H1 (cell line): ENCODE measurements at regions not wholly inside any gene's neighbourhood (a gene's known extent, or its start where the extent isn't known, plus 50 kb on each side); places are given as distances from the start of the nearest gene placed in this dataset.

Experiments
- CTCF ChIA-PET: fragments of 300-600 bp; sonication (Branson Sonifier 250); formaldehyde crosslinking; loops from one replicate; lab custom pipeline; 2021; ENCODE audit not compliant: partially characterized antibody; lab: Charles Lee
- POLR2A ChIA-PET: fragments of 300-600 bp; sonication (Branson Sonifier 250); formaldehyde crosslinking; loops from one replicate; lab custom pipeline; 2021; ENCODE audit warnings: inconsistent platforms; ENCODE audit not compliant: partially characterized antibody; lab: Charles Lee
- DNase-seq, 2 experiments: peaks; one replicate each; pipeline versions ENCODE4 v3.0.0 to v3.0.0-alpha.2; 2010 to 2022; ENCODE audit warnings: low spot score in 2 of 2, low read depth in 1 of 2, mixed read lengths in 1 of 2
- FAIRE-seq: peaks from 2 replicates; lab custom pipeline; 2011; peaks lifted over from hg19 to GRCh38; lab: Jason Lieb, UNC
- H2AFZ ChIP-seq: 2 replicates; pipeline ENCODE4 v1.8.1; 2012; ENCODE audit warnings: low read length, inconsistent platforms
- H2AK5ac ChIP-seq: 2 replicates; pipeline ENCODE4 v1.6.1; 2013; ENCODE audit warnings: low read depth, low read length
- H2BK120ac ChIP-seq: replicated peaks from 2 replicates; pipeline ENCODE3; 2013; ENCODE audit warnings: low read depth, low read length, inconsistent platforms
- H2BK12ac ChIP-seq: 2 replicates; pipeline ENCODE4 v1.6.1; 2013; ENCODE audit warnings: low read depth, low read length
- H2BK15ac ChIP-seq: 2 replicates; pipeline ENCODE4 v1.6.1; 2013; ENCODE audit warnings: low read length
- H2BK20ac ChIP-seq: 2 replicates; pipeline ENCODE4 v1.6.1; 2013; ENCODE audit warnings: low read length
- H2BK5ac ChIP-seq: 2 replicates; pipeline ENCODE4 v1.6.1; 2013; ENCODE audit warnings: low read depth, low read length
- H3K14ac ChIP-seq: 2 replicates; pipeline ENCODE4 v1.6.1; 2013; ENCODE audit warnings: inconsistent platforms; ENCODE audit not compliant: insufficient read length
- H3K18ac ChIP-seq: 2 replicates; pipeline ENCODE4 v1.6.1; 2013; ENCODE audit warnings: low read length; ENCODE audit errors: extremely low read depth
- H3K23ac ChIP-seq: 2 replicates; pipeline ENCODE4 v1.6.1; 2013; ENCODE audit warnings: inconsistent platforms; ENCODE audit not compliant: insufficient read length
- H3K23me2 ChIP-seq: 2 replicates; pipeline ENCODE4 v1.6.1; 2013; ENCODE audit warnings: low read depth, low read length
- H3K27ac ChIP-seq: 2 replicates; pipeline ENCODE4 v1.6.1; 2011; ENCODE audit warnings: low read depth, low read length, inconsistent platforms
- H3K27me3 ChIP-seq, 4 experiments: replicated peaks in 1 of 4; 1 replicate in 1 of 4; 2 replicates in 3 of 4; pipeline versions ENCODE4 v1.6.1 to v1.8.1; 2011 to 2013; ENCODE audit warnings: low read length in 3 of 4, mild to moderate bottlenecking in 3 of 4, inconsistent platforms in 2 of 4, mixed read lengths in 2 of 4, moderate library complexity in 1 of 4; ENCODE audit not compliant: control insufficient read depth in 3 of 4, insufficient read depth in 3 of 4; ENCODE audit errors: extremely low read depth in 1 of 4
- H3K36me3 ChIP-seq, 4 experiments: 2 replicates each; pipeline versions ENCODE4 v1.6.1 to v1.8.1; 2011 to 2013; ENCODE audit warnings: mild to moderate bottlenecking in 4 of 4, low read length in 3 of 4, moderate library complexity in 2 of 4, control low read depth in 1 of 4, inconsistent platforms in 1 of 4; ENCODE audit not compliant: insufficient read depth in 4 of 4, control insufficient read depth in 2 of 4
- H3K4ac ChIP-seq: replicated peaks from 2 replicates; pipeline ENCODE3; 2013; ENCODE audit warnings: low read length, low read depth, mixed read lengths, inconsistent platforms; ENCODE audit not compliant: insufficient read length
- H3K4me1 ChIP-seq, 4 experiments: replicated peaks in 1 of 4; 1 replicate in 1 of 4; 2 replicates in 3 of 4; pipeline versions ENCODE4 v1.6.1 to v1.8.1; 2011 to 2013; ENCODE audit warnings: low read length in 3 of 4, inconsistent platforms in 2 of 4, mixed read lengths in 1 of 4; ENCODE audit not compliant: insufficient read depth in 4 of 4, control insufficient read depth in 3 of 4
- H3K4me2 ChIP-seq, 2 experiments: 2 replicates each; pipeline versions ENCODE4 v1.6.1 to v1.8.1; 2011 to 2013; ENCODE audit warnings: low read depth in 2 of 2, low read length in 2 of 2, control low read depth in 1 of 2, inconsistent platforms in 1 of 2, mild to moderate bottlenecking in 1 of 2; ENCODE audit not compliant: insufficient read depth in 1 of 2
- H3K4me3 ChIP-seq, 4 experiments: fragments of 200-600, 300-600 bp in 1 of 4; sonication (generic), shearing (Covaris generic), sonication (Bioruptor Twin) in 1 of 4; 2 replicates each; pipeline versions ENCODE4 v1.5.1 to v1.8.1; 2011 to 2016; ENCODE audit warnings: low read length in 4 of 4, low read depth in 3 of 4, control low read depth in 2 of 4, inconsistent platforms in 2 of 4, mild to moderate bottlenecking in 2 of 4, mixed read lengths in 1 of 4, moderate library complexity in 1 of 4; ENCODE audit not compliant: insufficient read depth in 2 of 4; ENCODE audit errors: extremely low read depth in 1 of 4
- H3K56ac ChIP-seq: replicated peaks from 2 replicates; pipeline ENCODE3; 2013; ENCODE audit warnings: low read depth, mild to moderate bottlenecking, mixed read lengths, low read length, inconsistent platforms; ENCODE audit not compliant: insufficient read length
- H3K79me1 ChIP-seq: 2 replicates; pipeline ENCODE4 v1.6.1; 2013; ENCODE audit warnings: low read depth, low read length, control low read depth
- H3K79me2 ChIP-seq, 2 experiments: 2 replicates each; pipeline versions ENCODE4 v1.6.1 to v1.8.1; 2012 to 2013; ENCODE audit warnings: low read length in 2 of 2, mild to moderate bottlenecking in 2 of 2, inconsistent platforms in 1 of 2; ENCODE audit not compliant: insufficient read depth in 2 of 2, control insufficient read depth in 1 of 2
- H3K9ac ChIP-seq, 4 experiments: replicated peaks in 1 of 4; 1 replicate in 1 of 4; 2 replicates in 3 of 4; pipeline versions ENCODE4 v1.6.1 to v1.8.1; 2011 to 2013; ENCODE audit warnings: low read depth in 3 of 4, low read length in 3 of 4, control low read depth in 2 of 4, mild to moderate bottlenecking in 2 of 4, moderate library complexity in 2 of 4, inconsistent platforms in 1 of 4; ENCODE audit errors: extremely low read depth in 1 of 4
- H3K9me3 ChIP-seq, 2 experiments: 2 replicates each; pipeline versions ENCODE4 v1.6.1 to v1.8.1; 2012 to 2013; ENCODE audit warnings: mild to moderate bottlenecking in 2 of 2, moderate library complexity in 2 of 2, control low read depth in 1 of 2, inconsistent platforms in 1 of 2, low read depth in 1 of 2, low read length in 1 of 2, mixed read lengths in 1 of 2; ENCODE audit not compliant: insufficient read depth in 2 of 2
- H4K20me1 ChIP-seq, 2 experiments: replicated peaks in 1 of 2; 2 replicates each; pipeline versions ENCODE3 to v1.8.1; 2011 to 2013; ENCODE audit warnings: inconsistent platforms in 2 of 2, low read length in 2 of 2, mild to moderate bottlenecking in 1 of 2; ENCODE audit not compliant: insufficient read depth in 2 of 2, control insufficient read depth in 1 of 2
- H4K5ac ChIP-seq: 2 replicates; pipeline ENCODE4 v1.6.1; 2013; ENCODE audit warnings: low read length, low read depth, mixed read lengths, inconsistent platforms; ENCODE audit not compliant: insufficient read length
- H4K8ac ChIP-seq: 2 replicates; pipeline ENCODE4 v1.8.0; 2013; ENCODE audit warnings: mild to moderate bottlenecking, moderate library complexity, low read length, inconsistent platforms; ENCODE audit not compliant: insufficient read depth; ENCODE audit errors: extremely low read depth
- H4K91ac ChIP-seq: replicated peaks from 2 replicates; pipeline ENCODE3; 2013; ENCODE audit warnings: low read length, mixed read lengths, inconsistent platforms; ENCODE audit not compliant: insufficient read length
- CBX8 ChIP-seq: fragments of 300-800, 300-1000 bp; sonication (generic); IDR thresholded peaks from 2 replicates; pipeline ENCODE4 v1.7.1; 2016; ENCODE audit warnings: low read depth, low read length, borderline replicate concordance
- CREB1 ChIP-seq: IDR thresholded peaks from 2 replicates; pipeline ENCODE4 v1.6.1; 2012; ENCODE audit warnings: inconsistent platforms
- FOSL1 ChIP-seq: IDR thresholded peaks from 2 replicates; pipeline ENCODE4 v1.6.1; 2011; ENCODE audit warnings: mild to moderate bottlenecking, low read depth, low read length, moderate library complexity; ENCODE audit not compliant: insufficient read depth
- KDM1A ChIP-seq: fragments of 200-600, 300-600 bp; sonication (generic); IDR thresholded peaks from 2 replicates; pipeline ENCODE4 v1.7.1; 2016; ENCODE audit warnings: mild to moderate bottlenecking, low read length, borderline replicate concordance
- NANOG ChIP-seq: IDR thresholded peaks from 2 replicates; pipeline ENCODE4 v1.6.1; 2011; ENCODE audit warnings: low read length, low read depth, mild to moderate bottlenecking, inconsistent platforms; ENCODE audit not compliant: insufficient read depth, poor library complexity, severe bottlenecking
- NRF1 ChIP-seq: IDR thresholded peaks from 2 replicates; pipeline ENCODE4 v1.6.1; 2011; ENCODE audit warnings: mild to moderate bottlenecking, low read depth, low read length, improper control_type of control experiment
- POLR2A ChIP-seq, 2 experiments: IDR thresholded peaks; 1 replicate in 1 of 2; 2 replicates in 1 of 2; pipeline ENCODE4 v1.6.1; 2011; ENCODE audit warnings: low read depth in 2 of 2, low read length in 2 of 2, mild to moderate bottlenecking in 2 of 2; ENCODE audit errors: control extremely low read depth in 1 of 2
- POLR2AphosphoS5 ChIP-seq: IDR thresholded peaks from 2 replicates; pipeline ENCODE4 v1.6.1; 2011; ENCODE audit warnings: low read depth, low read length
- RAD21 ChIP-seq, 2 experiments: IDR thresholded peaks in 1 of 2; conservative IDR thresholded peaks in 1 of 2; 2 replicates each; pipeline ENCODE4 v1.6.1; 2011; ENCODE audit warnings: low read depth in 2 of 2, low read length in 2 of 2, improper control_type of control experiment in 1 of 2, inconsistent platforms in 1 of 2, mild to moderate bottlenecking in 1 of 2, moderate library complexity in 1 of 2
- SIRT6 ChIP-seq: IDR thresholded peaks from one replicate; pipeline ENCODE4 v1.7.1; 2012; ENCODE audit warnings: low read length, inconsistent platforms
- SP1 ChIP-seq: IDR thresholded peaks from 2 replicates; pipeline ENCODE4 v1.6.1; 2011; ENCODE audit warnings: low read depth, low read length
- SP2 ChIP-seq: IDR thresholded peaks from 2 replicates; pipeline ENCODE4 v1.6.1; 2012; ENCODE audit warnings: mild to moderate bottlenecking, low read length, inconsistent platforms
- WGBS, 2 experiments: shearing (Covaris generic) in 1 of 2; methylation state at CpG; one replicate each; pipeline versions ENCODE4 v1.1.6 to v1.1.7; 2013 to 2015; ENCODE audit warnings: low lambda C conversion rate in 2 of 2, mixed read lengths in 2 of 2, inconsistent platforms in 1 of 2, low coverage in 1 of 2, missing lambda C conversion rate in 1 of 2; ENCODE audit not compliant: insufficient replicate concordance in 2 of 2, insufficient coverage in 1 of 2, insufficient read length in 1 of 2; ENCODE audit errors: extremely low coverage in 1 of 2, missing lambda C conversion rate in 1 of 2; 5-methylcytosine and 5-hydroxymethylcytosine counted together
- TF ChIP-seq, protein P1 (sequence below), 3 experiments: IDR thresholded peaks; 1 replicate in 2 of 3; 2 replicates in 1 of 3; pipeline versions ENCODE4 v1.5.1 to v1.6.1; 2011; ENCODE audit warnings: low read length in 3 of 3, mild to moderate bottlenecking in 3 of 3, inconsistent platforms in 2 of 3, low read depth in 1 of 3, moderate library complexity in 1 of 3; ENCODE audit not compliant: insufficient read depth in 1 of 3; ENCODE audit errors: control extremely low read depth in 1 of 3

DNA sequence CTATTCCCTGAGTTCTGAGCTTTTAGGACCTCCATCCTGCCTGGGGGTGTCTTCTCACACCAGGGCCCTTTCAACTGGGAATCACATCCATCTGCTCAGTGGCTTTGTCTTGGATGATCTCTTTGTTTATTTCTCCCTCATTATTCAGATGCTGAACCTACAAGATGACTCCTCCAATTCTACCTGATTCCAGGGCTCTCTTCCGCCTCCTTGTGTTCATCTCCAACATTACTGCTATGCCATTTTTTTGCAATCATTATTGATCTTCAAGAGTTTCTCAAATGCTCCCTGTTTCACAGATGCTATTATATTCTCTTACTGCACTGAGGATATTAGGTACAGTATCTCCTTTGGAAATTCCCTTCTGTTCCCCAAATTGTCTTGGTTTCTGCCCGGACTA is 307.7 kb downstream of the SHANK2 start:
- H4K91ac ChIP-seq, result no peak overlapping the region
- FAIRE-seq, result peak; percentile 63
- no peak overlapping the region for H4K8ac ChIP-seq
- H4K5ac ChIP-seq, result no peak overlapping the region
- no peak overlapping the region for H2AFZ ChIP-seq
- H3K4me1 ChIP-seq, result peaks cover 0 to 3% (median 0%) of the 10 kb centered on the region in 4 experiments; a peak in 1 of 7 replicates
- H2BK12ac ChIP-seq, result no peak overlapping the region
- no peak overlapping the region for H3K4ac ChIP-seq
- H4K20me1 ChIP-seq, result no peaks in the 10 kb centered on the region
- no peak overlapping the region for H2BK120ac ChIP-seq
- no peak overlapping the region for H2BK5ac ChIP-seq
- ChIA-PET POLR2A (no interaction called here), CTCF (interaction anchor here (0.6 to 5.1 kb wide), 29 partner anchors 9 to 399 kb away, joined by 3 to 30 read pairs (median 4); no protein-coding TSS in a partner anchor)
- no peak overlapping the region for H3K27ac ChIP-seq
- no peak overlapping the region for H2AK5ac ChIP-seq
- H3K23ac ChIP-seq, result no peak overlapping the region
- no peak overlapping the region for H3K9ac ChIP-seq
- peaks cover 8% of the 10 kb centered on the region; the same call in 1 of the 2 replicates for H3K23me2 ChIP-seq
- no peak overlapping the region for H2BK20ac ChIP-seq
- H3K4me2 ChIP-seq, result no peak overlapping the region
- WGBS, 2 experiments, result 82% methylated on average over 2 of the region's 2 CpGs; no CpG with 5 or more reads in 1 of the 2 experiments
- no peaks in the 10 kb centered on the region for H3K27me3 ChIP-seq
- H3K79me1 ChIP-seq, result no peaks in the 10 kb centered on the region; the same call in 1 of the 2 replicates
- H3K56ac ChIP-seq, result no peak overlapping the region
- H3K14ac ChIP-seq, result no peak overlapping the region
- no peak overlapping the region for H3K18ac ChIP-seq
- H3K36me3 ChIP-seq, result peaks cover 0 to 5% (median 0%) of the 10 kb centered on the region in 4 experiments; a peak in 1 of 8 replicates
- H3K4me3 ChIP-seq, result no peak overlapping the region
- DNase-seq, result no peak
- TF ChIP-seq CBX8, result no peak
- no peak for TF ChIP-seq FOSL1
- no peak for TF ChIP-seq SIRT6
- TF ChIP-seq NRF1, result no peak
- TF ChIP-seq POLR2A (IDR thresholded peaks at IDR 0.05; ENCODE audit: control extremely low read depth in 1 of 2, low read depth in 2 of 2, low read length in 2 of 2), result no peak
- no peak for TF ChIP-seq NANOG
- no peak for TF ChIP-seq SP1
- no peak for TF ChIP-seq SP2
- TF ChIP-seq, protein P1, sequence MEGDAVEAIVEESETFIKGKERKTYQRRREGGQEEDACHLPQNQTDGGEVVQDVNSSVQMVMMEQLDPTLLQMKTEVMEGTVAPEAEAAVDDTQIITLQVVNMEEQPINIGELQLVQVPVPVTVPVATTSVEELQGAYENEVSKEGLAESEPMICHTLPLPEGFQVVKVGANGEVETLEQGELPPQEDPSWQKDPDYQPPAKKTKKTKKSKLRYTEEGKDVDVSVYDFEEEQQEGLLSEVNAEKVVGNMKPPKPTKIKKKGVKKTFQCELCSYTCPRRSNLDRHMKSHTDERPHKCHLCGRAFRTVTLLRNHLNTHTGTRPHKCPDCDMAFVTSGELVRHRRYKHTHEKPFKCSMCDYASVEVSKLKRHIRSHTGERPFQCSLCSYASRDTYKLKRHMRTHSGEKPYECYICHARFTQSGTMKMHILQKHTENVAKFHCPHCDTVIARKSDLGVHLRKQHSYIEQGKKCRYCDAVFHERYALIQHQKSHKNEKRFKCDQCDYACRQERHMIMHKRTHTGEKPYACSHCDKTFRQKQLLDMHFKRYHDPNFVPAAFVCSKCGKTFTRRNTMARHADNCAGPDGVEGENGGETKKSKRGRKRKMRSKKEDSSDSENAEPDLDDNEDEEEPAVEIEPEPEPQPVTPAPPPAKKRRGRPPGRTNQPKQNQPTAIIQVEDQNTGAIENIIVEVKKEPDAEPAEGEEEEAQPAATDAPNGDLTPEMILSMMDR (IDR thresholded peaks at IDR 0.05; ENCODE audit: control extremely low read depth in 1 of 3, insufficient read depth in 1 of 3, low read depth in 1 of 3, low read length in 3 of 3), result peak in 2 of 3 experiments; percentile 47 to 60; a peak in 3 of 4 replicates
- TF ChIP-seq RAD21 (IDR thresholded peaks at IDR 0.05 in 1 of 2, conservative IDR thresholded peaks at IDR 0.05 in 1 of 2; ENCODE audit: low read depth in 2 of 2, low read length in 2 of 2), result peak; percentile 57 to 61
- no peak for TF ChIP-seq POLR2AphosphoS5
- TF ChIP-seq CREB1, result no peak
- TF ChIP-seq KDM1A, result no peak
- H2BK15ac ChIP-seq, result no peak overlapping the region
- H3K9me3 ChIP-seq, result peaks cover 15 to 22% of the 10 kb centered on the region in 2 experiments
- no peaks in the 10 kb centered on the region for H3K79me2 ChIP-seq
